CD4-positive, alpha-beta T cell treated with Interleukin-21 for 1 hour (primary cell): ENCODE measurements at regions not wholly inside any gene's neighbourhood (a gene's known extent, or its start where the extent isn't known, plus 50 kb on each side); places are given as distances from the start of the nearest gene placed in this dataset.

Source experiments
- DNase-seq: peaks from one replicate; pipeline ENCODE4 v3.0.0-alpha.2; 2020

GRCh38 chr10:78736926-78737630 lies 331.7 kb upstream of the ZMIZ1 start:
- no peak for DNase-seq

GRCh38 chr10:78737883-78738856 lies 330.6 kb upstream of the ZMIZ1 start:
- no peak for DNase-seq

GRCh38 chr10:78738861-78739260 lies 329.9 kb upstream of the ZMIZ1 start:
- DNase-seq = no peak

- DNase-seq = no peak
Measured at GRCh38 chr10:78739444-78740053, 329.2 kb upstream of the ZMIZ1 start.

GRCh38 chr10:78740976-78741915 lies 327.5 kb upstream of the ZMIZ1 start:
- DNase-seq = no peak

GRCh38 chr10:78742406-78742729 lies 326.4 kb upstream of the ZMIZ1 start:
- no peak for DNase-seq

- no peak for DNase-seq
Measured at GRCh38 chr10:78742730-78743615, 325.8 kb upstream of the ZMIZ1 start.

- no peak for DNase-seq
Measured at GRCh38 chr10:78744056-78744455, 324.7 kb upstream of the ZMIZ1 start.

- no peak for DNase-seq
Measured at GRCh38 chr10:78744491-78745090, 324.2 kb upstream of the ZMIZ1 start.

GRCh38 chr10:78745441-78745840 lies 323.3 kb upstream of the ZMIZ1 start:
- DNase-seq = no peak

- no peak for DNase-seq
Measured at GRCh38 chr10:78746155-78746763, 322.5 kb upstream of the ZMIZ1 start.

GRCh38 chr10:78747401-78748234 lies 321.1 kb upstream of the ZMIZ1 start:
- DNase-seq = no peak

GRCh38 chr10:78748235-78748533 lies 320.6 kb upstream of the ZMIZ1 start:
- no peak for DNase-seq

GRCh38 chr10:78749200-78749599 lies 319.6 kb upstream of the ZMIZ1 start:
- no peak for DNase-seq

GRCh38 chr10:78749898-78750297 lies 318.9 kb upstream of the ZMIZ1 start:
- no peak for DNase-seq

GRCh38 chr10:78750418-78750817 lies 318.3 kb upstream of the ZMIZ1 start:
- no peak for DNase-seq

GRCh38 chr10:78751716-78752115 lies 317.1 kb upstream of the ZMIZ1 start:
- DNase-seq = no peak

- DNase-seq = no peak
Measured at GRCh38 chr10:78752221-78752620, 316.5 kb upstream of the ZMIZ1 start.

- DNase-seq = no peak
Measured at GRCh38 chr10:78752708-78753107, 316.1 kb upstream of the ZMIZ1 start.
